ENCODE measurements at regions not wholly inside any gene's neighbourhood (a gene's known extent, or its start where the extent isn't known, plus 50 kb on each side); places are given as distances from the start of the nearest gene placed in this dataset.
"Not testable (repeated sequence)": the region's sequence is repeated elsewhere in the genome, so short reads cannot be mapped to it uniquely, and the experiment has no call there.

DNA sequence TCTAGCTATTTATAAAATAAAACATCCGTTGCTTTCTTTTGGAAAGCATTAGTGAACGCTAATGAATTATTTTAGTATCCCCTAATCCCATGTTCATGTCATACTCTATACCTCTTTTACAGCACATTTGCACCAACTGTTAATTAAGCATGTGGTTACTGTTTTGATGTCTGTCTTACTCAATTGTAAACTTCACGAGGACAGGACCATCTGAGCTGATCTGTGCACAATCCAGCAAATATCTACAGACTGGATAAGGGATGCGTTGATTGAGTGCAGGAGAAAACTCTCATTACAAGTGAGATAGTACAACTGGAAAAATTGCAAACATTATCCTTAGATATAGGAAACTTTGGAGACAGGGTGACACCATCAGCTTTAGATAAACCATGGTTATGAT is 201.1 kb downstream of the PCDH20 start:
- no peak for DNase-seq
- 67 to 71% methylated on average over 4 of the region's 4 CpGs for WGBS, 2 donors (ENCODE audit: low coverage in 1 of 2)
- TF ChIP-seq POLR2AphosphoS5 (IDR thresholded peaks at IDR 0.05) (no peak), POLR2A (IDR thresholded peaks at IDR 0.05) (no peak), EP300 (IDR thresholded peaks at IDR 0.05; ENCODE audit: low read depth) (no peak)
- TF ChIP-seq, protein P1, sequence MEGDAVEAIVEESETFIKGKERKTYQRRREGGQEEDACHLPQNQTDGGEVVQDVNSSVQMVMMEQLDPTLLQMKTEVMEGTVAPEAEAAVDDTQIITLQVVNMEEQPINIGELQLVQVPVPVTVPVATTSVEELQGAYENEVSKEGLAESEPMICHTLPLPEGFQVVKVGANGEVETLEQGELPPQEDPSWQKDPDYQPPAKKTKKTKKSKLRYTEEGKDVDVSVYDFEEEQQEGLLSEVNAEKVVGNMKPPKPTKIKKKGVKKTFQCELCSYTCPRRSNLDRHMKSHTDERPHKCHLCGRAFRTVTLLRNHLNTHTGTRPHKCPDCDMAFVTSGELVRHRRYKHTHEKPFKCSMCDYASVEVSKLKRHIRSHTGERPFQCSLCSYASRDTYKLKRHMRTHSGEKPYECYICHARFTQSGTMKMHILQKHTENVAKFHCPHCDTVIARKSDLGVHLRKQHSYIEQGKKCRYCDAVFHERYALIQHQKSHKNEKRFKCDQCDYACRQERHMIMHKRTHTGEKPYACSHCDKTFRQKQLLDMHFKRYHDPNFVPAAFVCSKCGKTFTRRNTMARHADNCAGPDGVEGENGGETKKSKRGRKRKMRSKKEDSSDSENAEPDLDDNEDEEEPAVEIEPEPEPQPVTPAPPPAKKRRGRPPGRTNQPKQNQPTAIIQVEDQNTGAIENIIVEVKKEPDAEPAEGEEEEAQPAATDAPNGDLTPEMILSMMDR (IDR thresholded peaks at IDR 0.05): no peak
- Histone ChIP-seq H3K27ac (no peak overlapping the region), H3K27me3 (no peaks in the 10 kb centered on the region), H3K36me3 (no peaks in the 10 kb centered on the region), H3K4me3 (no peak overlapping the region), H3K9me3 (no peaks in the 10 kb centered on the region), H3K4me1 (no peaks in the 10 kb centered on the region)
- intact Hi-C loops (cut with DNase I; ENCODE audit: low total_unique reads) (no loop called here), in situ Hi-C loops (cut with MboI; ENCODE audit: low pct_ligation_motif_present in 1 of 4, low pct_unique_long_range_greater_than_20kb in 1 of 4, low sequenced_read_pairs in 3 of 4) (no loop called here)

DNA sequence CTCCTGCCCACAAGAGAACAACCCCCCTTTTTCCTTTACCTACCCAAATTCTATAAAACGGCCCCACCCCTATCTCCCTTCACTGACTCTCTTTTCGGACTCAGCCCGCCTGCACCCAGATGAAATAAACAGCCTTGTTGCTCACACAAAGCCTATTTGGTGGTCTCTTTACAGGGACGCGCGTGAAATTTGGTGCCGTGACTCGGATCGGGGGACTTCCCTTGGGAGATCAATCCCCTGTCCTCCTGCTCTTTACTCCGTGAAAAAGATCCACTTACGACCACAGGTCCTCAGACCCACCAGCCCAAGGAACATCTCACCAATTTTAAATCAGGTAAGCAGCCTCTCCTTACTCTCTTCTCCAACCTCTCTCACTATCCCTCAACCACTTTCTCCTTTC is 209.8 kb downstream of the PCDH20 start:
- H3K4me3 ChIP-seq; DNase-seq; H3K4me1 ChIP-seq; H3K27ac ChIP-seq; H3K9me3 ChIP-seq; H3K27me3 ChIP-seq; H3K36me3 ChIP-seq; intact Hi-C loops (cut with DNase I; ENCODE audit: low total_unique reads): not testable (repeated sequence)
- WGBS, 2 donors (ENCODE audit: low coverage in 1 of 2): 80 to 87% methylated on average over 3 to 11 of the region's 11 CpGs
- in situ Hi-C loops (cut with MboI; ENCODE audit: low pct_ligation_motif_present in 1 of 4, low pct_unique_long_range_greater_than_20kb in 1 of 4, low sequenced_read_pairs in 3 of 4): loop anchor here in 1 of 4 donors (10.0 kb wide), 1 partner anchor 59 kb away; no protein-coding TSS in a partner anchor

GRCh38 chr13:61204025-61204424 is 211.6 kb downstream of the PCDH20 start:
- intact Hi-C loops (cut with DNase I; ENCODE audit: low total_unique reads) (no loop called here), in situ Hi-C loops (cut with MboI; ENCODE audit: low pct_ligation_motif_present in 1 of 4, low pct_unique_long_range_greater_than_20kb in 1 of 4, low sequenced_read_pairs in 3 of 4) (loop anchor here in 1 of 4 donors (10.0 kb wide), 1 partner anchor 61 kb away; no protein-coding TSS in a partner anchor)
- no peak for DNase-seq
- Histone ChIP-seq H3K9me3 (no peaks in the 10 kb centered on the region), H3K4me1 (no peaks in the 10 kb centered on the region), H3K27ac (no peak overlapping the region), H3K36me3 (no peaks in the 10 kb centered on the region), H3K27me3 (no peaks in the 10 kb centered on the region), H3K4me3 (no peak overlapping the region)
- TF ChIP-seq, protein P1 (IDR thresholded peaks at IDR 0.05): no peak
- no peak for TF ChIP-seq POLR2AphosphoS5 (IDR thresholded peaks at IDR 0.05)
- no peak for TF ChIP-seq POLR2A (IDR thresholded peaks at IDR 0.05)
- no peak for TF ChIP-seq EP300 (IDR thresholded peaks at IDR 0.05; ENCODE audit: low read depth)
- 97 to 100% methylated on average over 1 of the region's 1 CpG for WGBS, 2 donors (ENCODE audit: low coverage in 1 of 2)

- Histone ChIP-seq H3K27me3 (no peaks in the 10 kb centered on the region), H3K36me3 (no peaks in the 10 kb centered on the region), H3K4me3 (no peak overlapping the region), H3K9me3 (no peaks in the 10 kb centered on the region), H3K27ac (no peak overlapping the region), H3K4me1 (no peaks in the 10 kb centered on the region)
- TF ChIP-seq POLR2AphosphoS5 (IDR thresholded peaks at IDR 0.05): no peak
- no peak for TF ChIP-seq EP300 (IDR thresholded peaks at IDR 0.05; ENCODE audit: low read depth)
- TF ChIP-seq POLR2A (IDR thresholded peaks at IDR 0.05): no peak
- TF ChIP-seq, protein P1 (IDR thresholded peaks at IDR 0.05): no peak
- intact Hi-C loops (cut with DNase I; ENCODE audit: low total_unique reads) (no loop called here), in situ Hi-C loops (cut with MboI; ENCODE audit: low pct_ligation_motif_present in 1 of 4, low pct_unique_long_range_greater_than_20kb in 1 of 4, low sequenced_read_pairs in 3 of 4) (loop anchor here in 1 of 4 donors (10.0 kb wide), 1 partner anchor 63 kb away; no protein-coding TSS in a partner anchor)
- no peak for DNase-seq
- WGBS, 2 donors (ENCODE audit: low coverage in 1 of 2): 20 to 50% methylated on average over 1 of the region's 1 CpG
These were observed 213.6 kb downstream of the PCDH20 start for GRCh38 chr13:61202042-61202441.

DNA sequence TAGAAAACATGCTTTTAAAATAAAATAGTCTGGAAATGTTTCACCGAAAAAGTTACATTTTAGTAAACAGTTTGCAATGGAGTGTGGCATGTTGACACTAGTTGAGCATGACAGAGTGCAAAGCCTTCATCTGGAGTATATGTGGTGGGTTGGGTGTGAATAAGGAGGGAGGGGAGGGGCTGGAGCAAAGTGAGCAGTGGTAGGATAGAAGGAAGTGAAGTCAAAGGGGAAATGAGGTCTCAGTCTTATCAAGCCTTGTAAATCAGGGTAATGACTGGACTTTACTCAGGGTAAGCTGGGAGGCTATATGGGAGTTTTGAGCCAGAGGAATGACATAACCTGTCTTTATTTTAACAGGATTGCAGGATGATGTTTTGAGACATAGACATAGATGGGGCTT is 222.8 kb downstream of the PCDH20 start:
- Histone ChIP-seq H3K36me3 (no peaks in the 10 kb centered on the region), H3K9me3 (no peaks in the 10 kb centered on the region), H3K27me3 (no peaks in the 10 kb centered on the region), H3K27ac (no peak overlapping the region), H3K4me3 (no peak overlapping the region), H3K4me1 (peaks cover 0 to 11% (median 0%) of the 10 kb centered on the region in 4 donors)
- in situ Hi-C loops (cut with MboI; ENCODE audit: low pct_ligation_motif_present in 1 of 4, low pct_unique_long_range_greater_than_20kb in 1 of 4, low sequenced_read_pairs in 3 of 4): no loop called here
- 22 to 52% methylated on average over 1 of the region's 1 CpG for WGBS, 2 donors (ENCODE audit: low coverage in 1 of 2)
- peak; percentile 39 for DNase-seq
- TF ChIP-seq POLR2AphosphoS5 (IDR thresholded peaks at IDR 0.05) (no peak), EP300 (IDR thresholded peaks at IDR 0.05; ENCODE audit: low read depth) (no peak), POLR2A (IDR thresholded peaks at IDR 0.05) (no peak)
- TF ChIP-seq, protein P1 (IDR thresholded peaks at IDR 0.05): no peak
- intact Hi-C loops (cut with DNase I; ENCODE audit: low total_unique reads): no loop called here

Measured in transverse colon (tissue), 4 donors.